NCI-H1092 (cell line): ENCODE measurements at regions not wholly inside any gene's neighbourhood (a gene's known extent, or its start where the extent isn't known, plus 50 kb on each side); places are given as distances from the start of the nearest gene placed in this dataset.

Source experiments
- DNase-seq: peaks from one replicate; lab custom pipeline; 2025; lab: John Stamatoyannopoulos, UW

DNA sequence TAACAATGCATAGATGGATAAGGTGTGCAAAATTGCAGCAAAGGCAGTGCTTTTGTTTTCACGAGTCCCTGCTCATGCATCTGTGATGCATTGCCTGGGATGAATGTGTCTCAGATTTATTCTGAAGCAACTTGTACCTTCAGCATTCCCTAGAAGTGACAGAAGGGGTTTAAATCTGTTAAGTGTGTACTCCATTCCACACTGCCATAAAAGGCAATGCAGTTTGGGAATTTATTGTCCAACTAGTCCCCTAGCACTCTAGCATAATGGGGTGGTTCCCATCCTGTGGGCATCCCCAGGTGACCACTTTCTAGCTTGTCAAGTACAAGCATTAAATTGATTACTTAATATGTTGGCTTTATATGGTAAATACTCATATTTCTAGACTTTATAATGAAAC, 306.5 kb upstream of the CBLB start:
- DNase-seq, result no peak

DNA sequence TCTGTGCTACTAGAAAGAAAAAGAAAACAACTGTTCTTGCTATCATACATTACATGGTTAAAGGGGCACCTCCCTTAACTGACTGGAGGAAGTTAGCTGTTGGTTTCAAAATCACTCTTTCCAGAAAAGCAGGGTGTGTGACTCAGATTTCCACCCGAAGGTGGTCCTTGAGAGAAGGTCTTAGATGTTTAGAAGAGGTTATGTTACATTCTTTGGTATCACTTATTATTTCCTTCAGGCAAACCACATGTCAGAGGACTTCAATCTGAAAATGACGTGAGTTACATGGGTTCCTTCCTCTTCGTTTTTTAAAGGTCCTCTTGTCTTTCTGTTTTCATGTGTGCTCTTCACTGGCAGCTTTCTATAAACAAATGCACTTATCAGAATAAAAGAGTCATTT, 307.9 kb upstream of the CBLB start:
- no peak for DNase-seq

DNA sequence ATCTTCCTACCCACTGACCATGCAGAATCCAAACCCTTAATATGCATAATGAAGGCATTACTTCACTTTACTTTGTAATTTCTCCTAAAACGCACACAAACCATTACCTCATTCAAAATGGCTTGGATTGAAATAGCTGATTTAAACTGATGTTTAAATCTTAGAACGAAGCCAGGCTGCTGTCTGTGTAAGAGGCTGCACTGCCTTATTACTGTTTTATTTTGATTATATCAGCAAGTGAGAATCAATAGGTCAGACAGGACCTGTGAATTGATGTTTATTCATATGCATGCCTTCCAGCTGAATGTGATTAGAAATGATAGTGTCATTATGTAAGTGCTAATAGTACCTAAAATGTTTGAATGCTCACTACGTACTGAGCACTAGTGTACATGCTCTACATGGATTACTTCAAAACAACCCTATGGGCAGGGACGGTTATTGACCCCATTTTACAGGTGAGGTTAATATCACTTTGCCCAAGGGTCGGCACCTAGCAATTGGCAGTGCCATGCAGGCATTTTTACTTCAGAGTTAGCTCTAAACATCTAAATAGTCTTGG, 314.2 kb upstream of the CBLB start:
- DNase-seq, result no peak

DNA sequence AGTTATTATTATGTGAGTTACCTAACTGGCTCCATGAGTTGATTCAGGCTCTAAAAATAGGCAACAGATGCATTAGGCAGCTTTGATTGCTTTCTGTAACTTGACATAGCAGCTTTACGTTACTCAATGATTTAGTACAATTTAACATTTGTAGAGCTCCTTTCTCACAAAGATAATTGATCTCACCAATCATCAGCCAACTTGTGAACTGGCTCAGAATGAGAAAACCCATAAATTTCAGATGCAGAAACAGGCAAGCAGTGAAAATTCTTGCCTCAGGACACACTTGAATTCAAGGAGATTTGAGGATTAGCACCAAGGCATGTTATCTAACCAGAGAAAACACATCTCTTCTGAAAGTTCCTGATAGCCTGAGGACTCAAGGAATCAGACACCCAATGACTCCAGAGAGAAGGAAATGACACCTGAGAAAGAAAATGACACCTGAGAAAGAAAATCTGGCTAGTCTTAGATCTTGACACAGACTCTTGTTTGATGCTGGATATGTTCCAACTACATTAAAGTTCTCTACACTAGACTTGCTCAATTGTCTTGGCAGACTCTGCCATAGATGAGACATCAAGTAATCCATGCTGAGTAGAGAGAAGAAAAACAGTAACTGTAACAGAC, 315.1 kb upstream of the CBLB start:
- no peak for DNase-seq

DNA sequence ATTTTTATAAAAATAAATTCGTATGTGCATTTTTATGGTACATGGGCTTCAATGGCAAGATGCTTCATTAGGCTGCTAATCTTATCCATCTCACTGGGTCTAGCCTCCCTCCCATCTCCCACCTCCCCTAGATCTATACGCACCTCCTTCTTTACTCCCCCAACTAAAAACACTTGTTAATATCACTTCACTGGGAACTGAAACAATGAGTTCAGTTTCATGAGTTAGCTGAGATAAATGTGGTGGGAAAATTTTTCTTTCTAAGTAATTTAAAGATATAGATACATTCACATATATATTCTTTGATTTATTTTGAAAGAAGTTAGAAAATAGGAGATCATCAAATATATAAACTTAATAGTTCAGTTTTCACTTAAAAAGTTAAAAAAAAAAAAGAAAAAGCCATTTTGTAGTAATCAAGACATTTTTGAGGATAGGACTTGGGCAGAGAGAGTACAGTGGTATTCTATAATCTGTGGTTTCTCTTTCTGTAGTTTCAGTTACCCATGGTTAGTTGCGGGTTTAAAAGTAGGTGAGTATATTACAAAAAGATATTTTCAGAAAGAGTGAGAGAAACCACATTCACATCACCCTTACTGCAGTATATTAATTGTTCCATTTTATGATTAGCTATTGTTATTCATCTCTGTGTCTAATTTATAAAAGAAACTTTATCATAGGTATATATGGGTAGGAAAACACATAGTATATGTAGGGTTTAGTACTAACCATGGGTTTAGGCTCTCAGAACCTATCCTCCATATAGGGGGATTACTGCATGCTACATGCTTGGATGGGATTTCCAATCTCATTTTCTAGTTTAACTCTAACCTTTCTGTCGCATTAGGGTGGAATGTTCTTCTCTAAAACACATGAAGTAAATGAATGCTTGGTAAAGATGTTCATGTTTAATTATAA, 316.0 kb upstream of the CBLB start:
- no peak for DNase-seq

DNA sequence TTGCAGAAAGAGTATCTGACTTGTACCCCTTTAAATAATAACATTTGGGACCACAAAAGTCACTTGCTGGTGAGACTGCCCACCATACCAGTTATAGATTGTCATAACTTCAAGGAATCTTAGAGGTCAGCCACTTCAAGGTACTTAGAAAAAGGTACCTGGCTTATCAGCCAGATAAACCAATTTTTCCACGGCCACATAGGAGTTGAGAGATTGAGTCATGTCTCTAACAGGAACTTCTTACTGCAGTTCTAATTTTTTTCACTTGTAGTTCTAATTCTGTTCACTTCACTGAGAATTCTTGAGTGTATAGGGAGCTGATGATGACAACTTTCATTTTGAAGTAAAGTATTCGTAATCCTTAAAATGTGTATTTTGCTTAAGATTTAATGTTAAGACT, 317.1 kb upstream of the CBLB start:
- DNase-seq, result no peak

DNA sequence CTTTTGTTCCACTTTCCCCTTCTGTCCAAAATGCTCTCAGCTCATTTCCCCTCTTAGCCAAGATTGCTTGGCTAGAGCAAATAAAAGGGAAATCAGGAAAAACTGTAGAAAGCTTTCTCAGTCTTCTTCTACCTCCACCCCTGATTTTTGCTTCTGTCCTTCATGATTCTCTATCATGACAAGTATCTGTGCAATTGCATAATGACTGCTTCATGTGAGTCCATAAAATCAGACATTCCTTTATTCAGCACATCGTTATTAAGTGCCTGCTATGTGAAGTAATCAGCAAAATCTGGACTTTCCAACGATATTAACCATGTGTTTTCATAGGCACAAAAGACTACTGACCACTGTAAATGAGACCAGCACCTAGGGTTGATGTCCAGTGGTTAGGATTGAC, 321.5 kb upstream of the CBLB start:
- DNase-seq, result no peak

DNA sequence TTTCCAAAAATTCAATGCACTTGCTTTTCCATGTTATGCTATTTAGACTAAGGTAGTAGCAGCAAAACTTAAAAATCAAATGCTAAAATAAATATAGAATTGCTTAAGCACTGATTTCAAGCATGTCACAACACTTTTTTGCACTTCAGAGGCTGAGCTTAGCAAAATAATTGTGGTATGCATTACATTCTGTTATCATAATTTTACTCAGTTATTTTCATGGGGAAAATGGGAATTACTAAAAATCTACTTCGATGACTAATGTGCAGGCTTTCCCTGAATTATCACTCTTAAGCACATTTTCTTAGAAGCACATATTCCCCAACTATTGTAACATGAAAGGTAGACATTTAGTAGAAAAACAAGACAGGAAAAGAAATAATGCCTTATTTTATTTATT, 322.4 kb upstream of the CBLB start:
- no peak for DNase-seq

DNA sequence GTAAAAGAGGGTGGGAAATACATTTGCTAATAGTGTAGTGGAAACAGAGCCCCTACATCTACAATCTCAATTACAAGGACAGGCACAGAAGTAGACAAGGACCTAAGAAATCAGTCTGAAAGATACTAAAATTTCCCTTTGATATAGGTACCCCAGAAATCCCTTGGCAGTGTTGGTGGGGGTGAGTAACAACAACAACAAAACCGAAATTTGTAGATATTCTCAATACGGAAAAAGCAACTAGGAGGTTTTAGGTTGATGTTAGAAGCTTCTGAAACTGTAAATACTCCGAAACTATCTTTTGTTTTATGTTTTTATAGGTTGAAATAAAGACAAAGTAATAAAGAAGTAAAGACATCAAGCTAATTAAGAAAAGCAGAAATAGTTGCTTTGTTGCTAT, 323.1 kb upstream of the CBLB start:
- no peak for DNase-seq

DNA sequence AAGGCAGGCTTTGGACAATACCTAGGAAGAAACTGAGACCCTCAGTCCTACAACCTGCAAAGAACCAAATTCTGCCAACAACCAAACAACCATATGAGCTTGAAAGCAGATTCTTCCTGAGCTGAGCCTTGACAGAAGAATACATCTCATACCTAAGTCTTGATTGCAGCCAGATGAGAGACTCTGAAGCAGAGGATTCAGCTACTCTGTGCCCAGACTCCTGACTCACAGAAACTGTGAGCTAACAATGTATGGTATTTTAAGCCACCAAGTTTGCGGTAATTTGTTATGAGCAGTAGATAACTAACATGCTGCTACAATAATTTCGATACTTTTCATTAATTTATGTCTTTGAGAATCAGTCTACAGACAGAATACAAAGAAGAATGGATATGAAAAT, 325.1 kb upstream of the CBLB start:
- DNase-seq, result no peak

DNA sequence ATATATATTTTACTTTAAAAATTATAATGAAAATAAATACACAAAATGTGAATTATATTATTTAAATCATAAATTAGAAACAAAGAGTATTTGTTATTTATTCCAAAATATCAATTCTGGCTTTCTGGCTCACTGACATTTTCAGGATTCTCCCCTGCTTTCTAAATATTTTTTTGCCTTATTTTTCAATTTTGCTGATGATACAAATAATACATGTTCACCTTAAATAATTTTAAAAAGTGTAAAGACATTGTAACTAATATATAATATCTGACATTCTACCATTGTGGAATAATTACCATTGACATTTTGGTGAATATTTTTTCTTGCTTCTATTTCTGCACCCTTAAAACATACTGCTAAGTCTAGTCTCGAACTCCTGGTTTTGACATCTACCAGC, 325.9 kb upstream of the CBLB start:
- no peak for DNase-seq

DNA sequence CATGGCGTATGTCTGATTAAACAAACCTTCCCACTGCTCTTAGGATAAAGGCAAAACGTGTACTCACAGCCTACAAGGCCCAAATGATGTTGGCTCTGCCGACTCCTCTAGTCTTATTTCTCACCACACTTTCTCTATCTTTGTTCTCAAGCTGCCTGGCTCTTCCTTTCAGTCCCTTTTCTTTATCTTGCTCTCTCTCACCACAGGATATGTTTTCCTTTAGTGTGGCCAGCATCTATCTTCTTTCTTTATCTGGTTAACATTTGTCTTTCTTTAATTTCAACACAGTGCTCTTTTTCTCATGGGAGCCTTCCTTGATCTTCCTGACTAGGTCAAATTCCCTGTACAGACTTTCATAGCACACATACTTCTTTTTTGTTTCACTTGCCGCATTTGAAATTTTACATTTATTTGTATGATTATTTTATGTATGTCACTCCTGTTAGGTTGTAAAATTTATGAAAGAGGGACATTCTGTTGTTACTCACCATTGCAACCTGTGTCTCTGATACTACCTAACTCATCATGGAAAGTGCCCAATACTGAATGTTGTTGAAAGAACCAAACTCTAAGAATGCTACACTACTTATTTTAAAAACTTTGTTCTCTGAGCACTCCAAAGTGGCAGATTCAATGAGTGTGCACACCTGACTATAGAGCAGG, 328.9 kb upstream of the CBLB start:
- DNase-seq, result no peak

DNA sequence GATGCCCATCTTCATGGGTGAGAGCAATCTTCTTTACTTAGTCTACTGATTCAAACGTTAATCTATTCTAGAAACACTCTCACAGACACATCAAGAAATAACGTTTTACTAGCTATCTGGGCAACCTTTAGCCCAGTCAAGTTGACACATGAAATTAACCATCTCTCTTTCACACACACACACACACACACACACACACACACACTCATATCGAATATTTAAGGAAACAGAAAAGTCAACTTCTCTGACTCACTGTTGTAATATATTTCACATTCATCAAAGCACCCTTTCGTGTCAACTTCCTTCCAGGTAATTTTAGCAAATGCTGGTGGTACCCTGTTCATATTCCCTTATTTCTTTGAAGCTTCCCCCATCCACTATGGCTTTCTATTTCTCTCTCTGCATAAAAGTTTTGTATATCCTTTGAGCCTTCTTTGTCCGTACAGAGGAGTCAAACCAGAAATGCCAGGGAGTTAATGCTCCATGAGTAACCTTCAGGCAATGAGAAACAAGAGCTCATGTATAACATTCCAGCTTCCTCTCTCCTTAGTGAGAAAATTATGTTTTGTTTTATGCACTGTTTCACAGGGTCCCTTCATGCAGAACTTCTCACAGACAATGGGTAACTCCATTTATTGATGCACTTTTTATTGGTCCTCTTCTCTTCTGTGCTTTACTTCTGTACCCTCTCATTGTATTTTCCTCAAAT, 335.5 kb upstream of the CBLB start:
- DNase-seq, result no peak

DNA sequence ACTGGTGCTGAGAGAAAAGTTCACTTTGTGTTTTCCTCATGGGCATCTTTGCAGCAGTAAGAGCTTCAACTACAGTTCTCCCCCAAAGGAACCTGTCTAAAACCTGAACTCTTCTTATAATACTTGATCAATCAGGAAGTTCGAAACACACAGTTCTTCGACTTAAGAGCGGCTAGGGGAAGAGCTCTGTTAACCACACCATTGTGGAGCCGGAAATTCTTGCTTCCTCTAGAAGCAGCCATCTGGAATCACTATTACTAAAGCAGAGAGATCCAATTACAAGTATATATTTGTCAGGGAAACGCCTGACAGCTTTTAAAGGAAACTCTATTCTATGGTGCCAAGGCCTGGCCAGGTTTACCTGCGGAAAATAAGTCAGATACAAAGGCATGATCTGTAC, 337.3 kb upstream of the CBLB start:
- no peak for DNase-seq

DNA sequence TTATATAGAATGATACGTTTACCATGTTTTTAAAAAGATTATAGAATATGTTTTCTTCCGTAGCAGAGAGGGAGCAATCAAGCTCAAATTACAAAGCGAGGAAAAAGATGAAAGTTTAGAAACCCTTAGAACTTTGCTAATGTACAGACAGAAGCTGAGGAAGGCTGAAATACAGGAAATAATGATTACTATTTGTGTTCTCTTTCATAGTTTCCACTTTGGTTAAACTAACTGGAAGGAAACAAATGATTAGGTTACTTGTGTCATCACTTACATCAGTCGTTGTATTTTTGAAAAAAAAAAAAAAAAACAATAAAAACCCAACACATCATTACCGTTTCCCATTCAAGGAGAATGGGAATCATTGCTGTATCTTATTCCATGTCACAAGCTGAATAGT, 337.8 kb upstream of the CBLB start:
- no peak for DNase-seq

DNA sequence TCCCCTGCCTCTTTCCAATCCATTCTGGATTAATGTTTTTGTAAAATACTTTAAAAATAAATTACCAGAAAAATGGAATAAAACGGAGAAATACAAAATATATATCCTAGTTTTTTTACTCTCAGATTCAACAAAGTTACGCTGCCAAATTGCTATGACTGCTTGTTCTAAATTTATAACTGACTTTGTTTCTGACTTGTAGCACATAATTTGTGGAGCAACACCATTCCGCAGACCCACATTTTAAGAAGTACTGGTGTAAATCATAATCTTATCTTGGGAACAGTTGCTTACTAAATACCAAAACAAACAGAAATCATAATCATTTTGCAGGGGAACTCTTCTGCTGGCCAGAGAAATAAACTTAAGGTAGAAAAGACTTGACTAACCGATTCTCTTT, 339.4 kb upstream of the CBLB start:
- DNase-seq, result no peak

DNA sequence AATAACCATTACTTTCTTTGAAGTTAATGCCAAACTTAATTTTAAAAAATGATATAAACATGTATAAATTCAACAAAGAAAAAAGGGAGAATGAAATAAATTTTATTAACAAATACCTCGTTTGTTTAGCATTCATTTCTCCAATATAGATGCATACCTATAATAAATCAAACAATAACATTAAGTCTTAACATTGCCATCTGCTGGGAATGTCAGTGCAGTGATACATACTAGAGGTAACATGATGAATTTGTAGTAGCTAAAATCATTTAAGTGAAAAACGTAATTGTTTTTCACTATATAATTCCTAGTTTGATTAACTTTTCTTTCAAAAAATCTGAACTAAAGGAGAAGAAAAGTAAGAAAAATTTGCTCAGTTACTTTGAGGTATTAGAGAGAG, 340.2 kb upstream of the CBLB start:
- DNase-seq, result no peak

DNA sequence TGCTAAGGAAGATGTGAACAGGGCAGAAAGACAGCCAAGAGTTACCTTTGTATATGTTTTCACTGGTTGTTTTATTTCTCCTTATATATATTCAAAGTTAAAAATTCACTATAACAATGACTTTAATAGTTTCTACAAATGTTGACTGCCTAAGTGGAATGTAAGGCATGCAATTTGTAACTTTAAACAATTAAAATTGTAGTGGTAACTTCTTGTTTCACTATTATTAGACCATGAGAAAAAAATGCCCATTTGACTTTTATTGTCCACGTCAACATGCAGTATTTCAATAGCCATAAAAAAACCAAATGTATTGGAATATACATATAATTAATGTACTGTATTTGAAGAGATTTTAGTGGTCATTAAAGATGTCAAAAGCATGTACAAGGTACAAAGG, 340.7 kb upstream of the CBLB start:
- DNase-seq, result no peak

DNA sequence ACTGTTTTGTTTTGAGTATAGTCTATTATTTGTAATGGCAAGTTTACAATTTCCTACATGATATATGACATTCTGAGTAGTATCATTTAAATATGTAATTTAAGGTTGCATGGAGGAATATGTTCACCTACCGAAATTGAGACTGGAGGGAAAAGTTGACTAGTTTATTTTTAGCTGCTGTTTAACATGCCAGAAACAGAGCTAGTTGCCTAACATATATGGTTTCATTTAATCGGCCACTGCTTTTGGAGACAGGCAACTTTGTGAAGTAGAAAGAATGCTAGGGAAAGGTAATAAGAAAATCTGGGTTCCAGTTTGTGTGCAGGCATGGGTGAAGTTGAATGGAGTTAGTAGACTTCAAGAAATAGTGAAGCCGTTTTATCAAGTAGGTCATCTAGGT, 342.1 kb upstream of the CBLB start:
- DNase-seq, result no peak

DNA sequence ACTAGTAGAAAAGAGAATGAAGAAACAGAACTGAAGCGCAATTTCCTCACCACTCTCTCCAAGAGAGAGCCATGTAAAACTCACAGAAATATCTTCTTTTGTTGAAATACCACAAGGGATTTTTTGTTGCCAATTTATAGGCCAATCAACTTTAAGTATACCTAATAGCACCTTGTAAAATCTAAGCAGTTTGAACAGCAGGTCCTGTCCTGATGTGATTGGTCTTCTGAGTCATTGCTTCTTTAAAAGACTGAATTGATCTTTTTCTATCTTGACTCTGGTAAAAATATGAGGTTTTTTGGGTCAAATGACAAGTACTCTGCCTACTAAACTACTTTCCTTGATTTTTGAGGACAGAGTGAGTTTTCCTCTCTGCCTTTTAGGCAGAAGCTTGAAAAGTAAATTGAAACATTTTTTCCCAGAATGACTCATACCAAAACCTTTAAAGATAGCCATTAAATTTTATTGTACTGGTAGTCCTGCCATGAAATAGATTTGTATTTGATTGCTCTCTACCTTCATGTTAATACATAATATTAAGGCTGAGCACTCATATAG, 343.9 kb upstream of the CBLB start:
- no peak for DNase-seq

DNA sequence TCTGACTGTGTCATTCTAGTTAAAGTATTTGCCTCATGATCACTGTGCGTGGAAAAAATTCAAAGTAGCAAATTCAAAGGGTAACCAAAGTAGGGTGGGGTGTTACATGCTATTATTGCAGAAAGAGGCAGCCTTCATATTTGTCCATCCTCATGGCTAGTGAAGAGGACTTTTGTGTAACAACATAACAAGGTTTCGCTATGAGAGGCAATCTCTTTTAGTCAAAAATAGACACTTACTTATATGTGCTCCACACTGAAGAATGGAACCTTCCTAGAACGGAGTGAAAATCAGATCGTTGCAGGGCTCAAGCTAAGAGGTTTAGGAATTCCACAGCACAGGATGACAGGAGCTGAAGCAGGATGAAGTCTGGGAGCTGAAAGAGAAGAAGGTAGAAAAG, 345.1 kb upstream of the CBLB start:
- no peak for DNase-seq

DNA sequence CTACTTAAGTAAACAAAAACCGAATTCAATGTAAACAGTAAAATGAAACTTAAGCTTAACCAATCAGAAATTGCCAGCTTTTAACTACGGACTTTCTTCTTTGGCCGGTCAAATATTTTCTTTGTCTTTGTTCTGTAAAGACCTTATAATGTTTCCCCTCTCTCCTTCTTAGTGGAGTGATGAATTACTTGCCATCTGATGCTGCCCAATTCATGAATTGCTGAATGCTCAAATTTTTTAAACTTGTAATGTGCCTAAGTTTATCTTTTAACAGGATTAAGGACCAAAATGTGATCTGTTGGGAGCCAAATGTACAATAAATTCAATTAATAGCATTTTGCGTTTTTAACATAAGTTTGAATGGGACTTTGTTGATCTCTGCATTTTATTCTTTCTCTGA, 345.8 kb upstream of the CBLB start:
- DNase-seq, result no peak
